Superior temporal gyrus (tissue), 1 donor: ENCODE measurements at regions not wholly inside any gene's neighbourhood (a gene's known extent, or its start where the extent isn't known, plus 50 kb on each side); places are given as distances from the start of the nearest gene placed in this dataset.

Experiments
- DNase-seq: peaks from one replicate; pipeline ENCODE4 v3.0.0-alpha.2; 2016; ENCODE audit errors: extremely low spot score

DNA sequence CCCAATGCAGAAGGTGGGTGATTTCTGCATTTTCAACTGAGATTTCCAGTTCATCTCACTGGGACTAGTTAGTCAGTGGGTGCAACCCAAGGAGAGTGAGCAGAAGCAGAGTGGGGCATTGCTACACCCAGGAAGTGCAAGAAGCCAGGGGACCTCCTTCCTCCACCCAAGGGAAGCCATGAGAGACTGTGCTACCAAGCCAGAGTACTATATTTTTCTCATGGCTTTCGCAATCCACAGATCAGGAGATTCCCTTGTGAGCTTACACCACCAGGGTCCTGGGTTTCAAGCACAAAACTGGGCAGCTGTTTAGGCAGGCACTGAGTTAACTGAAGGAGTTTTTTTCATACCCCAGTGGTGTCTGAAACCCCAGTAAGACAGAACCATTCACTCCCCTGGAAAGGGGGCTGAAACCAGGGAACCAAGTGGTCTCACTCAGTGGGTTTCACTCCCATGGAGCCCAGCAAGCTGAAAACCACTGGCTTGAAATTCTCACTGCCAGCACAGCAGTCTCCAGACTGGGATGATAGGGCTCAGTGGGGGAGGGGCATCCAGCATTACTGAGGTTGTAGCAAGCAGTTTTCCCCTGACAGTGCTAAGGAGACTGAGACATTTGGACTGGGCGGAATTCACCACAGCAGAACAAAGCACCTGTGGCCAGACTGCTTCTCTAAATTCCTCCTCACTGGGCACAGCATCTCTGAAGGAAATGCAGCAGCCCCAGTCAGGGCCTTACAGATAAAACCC lies 903.4 kb downstream of the TECRL start:
- no peak for DNase-seq

GRCh38 chr4:63493265-63493664 lies 916.0 kb downstream of the TECRL start:
- DNase-seq: no peak

DNA sequence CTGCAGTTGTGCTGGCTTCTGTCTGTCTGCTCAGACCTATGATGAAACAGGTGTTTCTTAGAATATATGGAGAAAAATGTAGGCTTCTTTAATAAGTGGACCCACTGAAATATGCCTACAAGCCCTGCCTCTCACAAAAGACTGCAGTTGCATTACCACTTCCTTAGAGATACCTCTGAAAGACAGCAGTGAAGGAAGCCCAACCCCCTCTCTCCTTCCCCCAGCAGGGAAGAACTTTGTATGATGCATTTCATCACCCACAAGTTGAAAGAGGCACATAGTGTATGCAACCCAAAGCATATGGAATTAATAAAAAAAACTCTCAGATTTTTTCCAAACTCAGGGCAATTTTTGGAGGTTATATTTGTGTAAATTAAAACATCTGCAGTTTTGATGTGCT lies 916.7 kb downstream of the TECRL start:
- DNase-seq: no peak

- no peak for DNase-seq
These were observed 944.9 kb downstream of the TECRL start for GRCh38 chr4:63464393-63464792.

DNA sequence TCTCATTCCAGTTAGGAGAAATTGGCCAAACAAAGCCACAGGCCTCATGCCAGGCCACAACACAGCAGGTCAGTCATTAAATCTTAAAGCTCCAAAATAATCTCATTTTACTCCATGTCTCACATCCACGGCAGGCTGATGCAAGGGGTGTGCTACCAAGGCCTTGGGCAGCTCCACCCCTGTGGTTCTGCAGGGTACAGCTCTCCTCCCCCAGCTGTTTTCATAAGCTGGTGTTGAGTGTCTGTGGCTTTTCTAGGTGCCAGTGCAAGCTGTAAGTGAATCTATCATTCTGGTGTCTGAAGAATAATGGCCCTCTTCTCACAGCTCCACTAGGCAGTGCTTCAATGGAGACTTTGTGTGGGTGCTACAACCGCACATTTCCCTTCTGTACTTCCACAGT lies 949.2 kb downstream of the TECRL start:
- DNase-seq: no peak

- no peak for DNase-seq
These were observed 949.9 kb downstream of the TECRL start for GRCh38 chr4:63459329-63459728.

- DNase-seq: no peak
These were observed 951.2 kb downstream of the TECRL start for GRCh38 chr4:63458010-63458409.

DNA sequence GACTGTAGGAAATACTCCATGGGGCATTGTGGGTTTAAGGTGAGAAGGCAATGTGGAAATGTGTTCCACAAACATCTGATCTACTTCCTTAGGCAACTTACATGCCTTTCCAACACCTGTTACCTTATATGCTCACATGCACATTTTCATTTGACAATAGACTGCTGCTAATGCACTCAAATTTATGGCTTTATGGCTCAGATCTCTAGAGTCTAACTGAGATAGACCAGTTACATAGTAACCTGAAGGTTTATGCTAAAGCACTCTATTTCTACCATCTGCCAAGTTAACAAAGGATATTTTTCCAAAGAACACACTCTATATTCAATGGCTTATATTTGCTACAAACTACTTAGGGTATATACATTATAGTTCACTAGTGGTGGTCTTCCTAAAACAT lies 969.0 kb downstream of the TECRL start:
- no peak for DNase-seq

GRCh38 chr4:63430105-63430504 lies 979.1 kb downstream of the TECRL start:
- no peak for DNase-seq

GRCh38 chr4:63396269-63396668 lies 1013.0 kb downstream of the TECRL start:
- no peak for DNase-seq

DNA sequence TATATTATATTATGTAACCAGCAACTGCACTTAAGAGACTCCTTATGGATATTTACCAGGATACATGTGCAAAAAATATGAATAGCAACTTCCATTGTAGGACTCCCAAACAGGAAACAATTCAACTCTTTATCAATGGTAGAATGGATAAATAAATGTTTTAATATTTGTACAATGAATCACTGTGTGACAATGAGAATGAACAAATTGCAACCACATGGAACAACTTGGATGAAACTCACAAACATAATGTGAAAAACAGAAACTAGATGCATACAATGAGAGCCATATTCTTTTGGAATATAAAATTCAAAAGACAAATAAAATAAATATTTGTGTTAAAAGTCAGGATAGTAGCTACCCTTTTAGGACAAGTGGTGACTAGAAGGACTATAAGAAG lies 1015.7 kb downstream of the TECRL start:
- no peak for DNase-seq

GRCh38 chr4:63379750-63380522 lies 1029.3 kb downstream of the TECRL start:
- DNase-seq: no peak

GRCh38 chr4:63371001-63371400 lies 1038.2 kb downstream of the TECRL start:
- no peak for DNase-seq

DNA sequence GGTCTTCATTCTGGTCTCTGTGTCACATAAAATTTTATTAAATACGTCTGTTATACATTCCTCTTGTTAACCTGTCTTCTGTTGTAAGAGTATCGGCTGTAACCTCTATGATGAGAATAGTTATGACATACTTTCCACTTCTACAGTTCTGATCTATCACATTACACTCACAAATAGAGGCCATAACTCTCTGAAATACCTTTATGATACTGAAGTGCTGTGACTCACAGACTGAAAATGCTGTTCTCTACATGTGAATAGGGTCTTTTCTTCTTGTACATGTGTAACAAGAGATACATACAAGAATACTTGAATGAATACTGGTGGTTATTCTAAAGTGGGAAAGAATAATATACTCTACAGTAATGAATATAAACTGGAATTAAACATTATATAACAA lies 1047.6 kb downstream of the TECRL start:
- no peak for DNase-seq

- DNase-seq: no peak
These were observed 1048.2 kb downstream of the TECRL start for GRCh38 chr4:63361066-63361465.

DNA sequence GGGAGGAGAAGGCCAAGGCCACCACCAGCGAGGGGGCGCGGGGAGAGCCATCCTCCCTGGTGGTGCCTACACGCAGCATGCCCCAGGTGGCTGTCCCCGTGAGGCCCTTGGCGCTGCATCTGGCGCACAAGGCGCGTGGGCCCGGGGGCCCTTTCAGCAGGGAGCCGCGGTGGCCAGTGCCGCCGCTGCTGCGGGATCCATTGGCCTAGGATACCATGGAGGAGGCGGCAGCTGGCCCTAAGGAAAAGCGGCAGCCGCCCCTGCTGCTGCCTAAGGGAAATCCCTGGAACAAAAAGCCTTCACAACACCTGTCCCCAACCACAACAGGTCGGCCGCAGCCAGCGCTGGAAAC lies 1059.6 kb downstream of the TECRL start:
- DNase-seq: no peak

GRCh38 chr4:63348735-63349673 lies 1060.2 kb downstream of the TECRL start:
- DNase-seq: no peak

DNA sequence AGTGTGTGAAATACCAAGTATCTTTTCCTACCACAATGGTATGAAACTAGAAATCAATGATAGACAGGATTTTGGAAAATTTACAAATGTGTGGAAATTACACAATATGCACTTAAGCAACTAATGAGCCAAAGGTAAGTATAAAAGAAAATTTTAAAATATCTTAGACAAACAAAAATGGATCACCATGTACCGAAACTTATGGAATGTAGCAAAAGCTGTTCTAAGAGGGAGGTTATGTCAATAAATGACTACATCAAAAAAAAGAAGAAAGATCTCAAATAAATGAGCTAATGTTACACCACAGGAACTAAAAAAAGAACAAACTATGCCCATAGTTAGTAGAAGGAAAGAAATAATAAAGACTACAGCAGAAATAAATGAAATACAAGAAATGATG lies 1084.1 kb downstream of the TECRL start:
- no peak for DNase-seq

DNA sequence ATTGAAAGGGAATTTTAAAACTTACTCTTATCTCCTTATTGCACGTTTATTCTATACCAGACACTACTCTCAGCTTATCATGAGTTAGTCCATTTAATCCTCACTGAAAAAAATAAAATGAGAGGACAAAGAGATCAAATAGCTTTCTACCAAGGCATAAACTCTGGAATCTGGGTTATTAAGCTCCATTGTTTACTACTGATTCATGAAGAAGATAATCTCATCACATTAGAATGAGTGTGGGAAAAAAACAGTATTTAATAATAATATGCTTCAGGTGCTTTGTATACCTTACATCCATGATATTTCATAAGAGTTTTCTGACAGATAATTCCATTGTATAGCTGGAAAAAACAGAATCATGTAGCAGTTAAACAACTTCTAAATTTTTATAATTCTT lies 1092.6 kb downstream of the TECRL start:
- no peak for DNase-seq

DNA sequence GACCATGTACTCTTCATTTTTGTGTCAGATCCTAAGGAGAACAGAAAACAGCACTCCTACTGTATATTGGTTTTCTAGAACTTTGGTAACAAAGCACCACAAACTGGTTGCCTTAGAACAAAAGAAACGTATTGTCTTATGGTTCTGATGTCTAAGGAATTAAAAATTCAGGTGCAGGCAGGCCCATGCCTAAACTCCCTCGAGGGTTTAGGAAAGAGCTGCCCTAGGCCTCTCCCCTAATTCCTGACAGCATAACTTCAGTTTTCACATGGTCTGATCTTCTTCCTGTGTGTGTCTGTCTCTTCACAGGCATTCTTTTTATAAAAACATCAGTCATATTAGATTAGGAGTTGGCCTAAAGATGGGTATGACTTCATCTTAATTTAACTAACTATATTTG lies 1093.6 kb downstream of the TECRL start:
- DNase-seq: no peak

DNA sequence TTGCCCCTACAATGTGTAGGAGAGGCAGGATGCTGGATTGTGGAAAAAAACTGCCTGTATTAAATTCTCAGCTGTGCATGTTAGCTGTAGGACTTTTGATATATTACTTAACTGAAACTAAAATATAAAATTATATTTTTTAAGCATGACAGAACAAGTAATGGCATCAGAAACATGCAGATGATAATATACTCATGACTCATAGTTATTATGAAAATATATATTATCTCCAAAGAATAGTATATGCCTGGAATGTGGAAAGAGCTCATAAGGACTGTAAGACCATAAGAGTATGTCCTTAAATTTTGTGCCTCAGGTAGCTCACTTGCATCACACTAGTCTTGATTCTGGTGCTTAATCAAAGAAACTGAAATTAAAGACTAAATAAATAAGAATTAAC lies 1100.6 kb downstream of the TECRL start:
- no peak for DNase-seq

DNA sequence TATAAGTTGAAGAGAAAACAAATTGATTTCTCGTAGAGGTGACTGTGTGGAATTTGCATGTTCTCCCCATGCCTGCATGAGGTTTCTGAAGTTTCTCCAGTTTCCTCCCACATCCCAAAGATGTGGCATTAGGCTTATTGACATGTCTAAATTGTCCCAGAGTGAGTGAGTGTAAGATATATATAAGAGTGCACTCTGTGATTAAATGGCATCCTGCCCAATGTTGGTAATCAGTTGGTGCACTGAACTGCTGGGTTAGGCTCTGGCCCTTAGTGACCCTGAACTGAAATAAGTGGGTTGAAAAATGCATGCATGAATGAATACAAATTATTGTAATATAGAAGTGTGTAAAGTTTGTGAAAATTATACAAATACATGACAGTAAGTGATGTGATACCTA lies 1106.5 kb downstream of the TECRL start:
- no peak for DNase-seq
